Mammary epithelial cell (primary cell): ENCODE measurements at regions not wholly inside any gene's neighbourhood (a gene's known extent, or its start where the extent isn't known, plus 50 kb on each side); places are given as distances from the start of the nearest gene placed in this dataset.
"Not testable (repeated sequence)": the region's sequence is repeated elsewhere in the genome, so short reads cannot be mapped to it uniquely, and the experiment has no call there.

Experiments
- EZH2 ChIP-seq: IDR thresholded peaks from 2 replicates; pipeline ENCODE4 v1.6.1; 2012; ENCODE audit warnings: low read length, inconsistent platforms, borderline replicate concordance
- TF ChIP-seq, protein P1 (sequence below), 2 donors: IDR thresholded peaks in 1 of 2; conservative IDR thresholded peaks in 1 of 2; 2 replicates each; pipeline ENCODE4 v1.5.1; 2011 to 2012; ENCODE audit warnings: inconsistent platforms in 2 of 2, low read length in 2 of 2, mild to moderate bottlenecking in 2 of 2, control low read depth in 1 of 2, low read depth in 1 of 2; ENCODE audit not compliant: insufficient read depth in 1 of 2; ENCODE audit errors: extremely low read depth in 1 of 2

DNA sequence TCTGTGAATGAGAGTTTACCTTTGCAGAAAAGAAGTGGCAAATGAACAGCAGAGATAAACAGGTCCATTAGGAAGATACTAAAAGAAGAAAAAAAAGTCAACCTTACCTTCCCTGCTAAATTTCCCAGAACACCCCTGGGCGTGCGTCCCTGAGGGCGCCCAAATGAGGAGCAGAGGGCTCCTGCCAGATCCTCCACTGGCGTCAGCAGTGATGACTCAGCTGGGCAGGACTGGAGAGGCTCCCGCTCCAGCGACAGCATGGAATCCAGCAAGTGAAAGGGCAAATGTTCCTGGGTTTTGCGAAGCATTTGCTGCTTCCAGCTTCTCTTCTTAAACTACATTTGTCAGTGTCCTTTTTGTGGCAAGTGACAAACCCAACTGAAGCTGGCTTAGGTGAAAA is 314.4 kb downstream of the ADGRD1 start:
- TF ChIP-seq, protein P1, sequence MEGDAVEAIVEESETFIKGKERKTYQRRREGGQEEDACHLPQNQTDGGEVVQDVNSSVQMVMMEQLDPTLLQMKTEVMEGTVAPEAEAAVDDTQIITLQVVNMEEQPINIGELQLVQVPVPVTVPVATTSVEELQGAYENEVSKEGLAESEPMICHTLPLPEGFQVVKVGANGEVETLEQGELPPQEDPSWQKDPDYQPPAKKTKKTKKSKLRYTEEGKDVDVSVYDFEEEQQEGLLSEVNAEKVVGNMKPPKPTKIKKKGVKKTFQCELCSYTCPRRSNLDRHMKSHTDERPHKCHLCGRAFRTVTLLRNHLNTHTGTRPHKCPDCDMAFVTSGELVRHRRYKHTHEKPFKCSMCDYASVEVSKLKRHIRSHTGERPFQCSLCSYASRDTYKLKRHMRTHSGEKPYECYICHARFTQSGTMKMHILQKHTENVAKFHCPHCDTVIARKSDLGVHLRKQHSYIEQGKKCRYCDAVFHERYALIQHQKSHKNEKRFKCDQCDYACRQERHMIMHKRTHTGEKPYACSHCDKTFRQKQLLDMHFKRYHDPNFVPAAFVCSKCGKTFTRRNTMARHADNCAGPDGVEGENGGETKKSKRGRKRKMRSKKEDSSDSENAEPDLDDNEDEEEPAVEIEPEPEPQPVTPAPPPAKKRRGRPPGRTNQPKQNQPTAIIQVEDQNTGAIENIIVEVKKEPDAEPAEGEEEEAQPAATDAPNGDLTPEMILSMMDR (conservative IDR thresholded peaks at IDR 0.05 in 1 of 2, IDR thresholded peaks at IDR 0.05 in 1 of 2; ENCODE audit: extremely low read depth in 1 of 2, insufficient read depth in 1 of 2, low read depth in 1 of 2, low read length in 2 of 2) = not testable (repeated sequence)
- TF ChIP-seq EZH2 = not testable (repeated sequence)
